ENCODE measurements at regions not wholly inside any gene's neighbourhood (a gene's known extent, or its start where the extent isn't known, plus 50 kb on each side); places are given as distances from the start of the nearest gene placed in this dataset.

DNA sequence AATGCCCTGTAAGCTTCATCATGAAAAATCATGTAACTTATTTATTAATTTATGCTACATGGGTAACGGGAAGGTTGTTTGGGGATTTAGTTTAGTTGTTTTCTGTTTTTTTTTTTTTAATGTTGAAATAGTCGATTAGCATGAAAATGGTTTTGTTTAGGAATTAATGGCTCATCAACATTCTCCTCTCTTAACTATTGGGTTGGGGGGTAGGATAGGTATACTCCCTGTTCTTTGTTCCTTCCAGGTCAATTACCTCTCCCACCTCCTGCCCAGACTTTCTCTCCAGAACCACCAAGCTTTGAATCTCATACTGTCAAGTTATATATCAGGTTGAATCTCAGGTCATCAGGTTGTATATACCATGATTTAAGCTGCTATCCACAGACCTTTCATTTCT is 568.7 kb upstream of the DSEL start:
- Mint-ChIP-seq H3K27ac (ENCODE audit: unreplicated experiment) (no peak overlapping the region), H3K4me1 (ENCODE audit: unreplicated experiment) (no peaks in the 10 kb centered on the region), H3K27me3 (ENCODE audit: unreplicated experiment) (no peaks in the 10 kb centered on the region), H3K9me3 (ENCODE audit: unreplicated experiment) (no peaks in the 10 kb centered on the region), H3K36me3 (ENCODE audit: low read depth, unreplicated experiment) (no peaks in the 10 kb centered on the region), H3K4me3 (ENCODE audit: unreplicated experiment) (no peak overlapping the region)
- TF ChIP-seq, protein P1, sequence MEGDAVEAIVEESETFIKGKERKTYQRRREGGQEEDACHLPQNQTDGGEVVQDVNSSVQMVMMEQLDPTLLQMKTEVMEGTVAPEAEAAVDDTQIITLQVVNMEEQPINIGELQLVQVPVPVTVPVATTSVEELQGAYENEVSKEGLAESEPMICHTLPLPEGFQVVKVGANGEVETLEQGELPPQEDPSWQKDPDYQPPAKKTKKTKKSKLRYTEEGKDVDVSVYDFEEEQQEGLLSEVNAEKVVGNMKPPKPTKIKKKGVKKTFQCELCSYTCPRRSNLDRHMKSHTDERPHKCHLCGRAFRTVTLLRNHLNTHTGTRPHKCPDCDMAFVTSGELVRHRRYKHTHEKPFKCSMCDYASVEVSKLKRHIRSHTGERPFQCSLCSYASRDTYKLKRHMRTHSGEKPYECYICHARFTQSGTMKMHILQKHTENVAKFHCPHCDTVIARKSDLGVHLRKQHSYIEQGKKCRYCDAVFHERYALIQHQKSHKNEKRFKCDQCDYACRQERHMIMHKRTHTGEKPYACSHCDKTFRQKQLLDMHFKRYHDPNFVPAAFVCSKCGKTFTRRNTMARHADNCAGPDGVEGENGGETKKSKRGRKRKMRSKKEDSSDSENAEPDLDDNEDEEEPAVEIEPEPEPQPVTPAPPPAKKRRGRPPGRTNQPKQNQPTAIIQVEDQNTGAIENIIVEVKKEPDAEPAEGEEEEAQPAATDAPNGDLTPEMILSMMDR (IDR thresholded peaks at IDR 0.05; ENCODE audit: unreplicated experiment): no peak
- DNase-seq (ENCODE audit: low spot score): no peak

DNA sequence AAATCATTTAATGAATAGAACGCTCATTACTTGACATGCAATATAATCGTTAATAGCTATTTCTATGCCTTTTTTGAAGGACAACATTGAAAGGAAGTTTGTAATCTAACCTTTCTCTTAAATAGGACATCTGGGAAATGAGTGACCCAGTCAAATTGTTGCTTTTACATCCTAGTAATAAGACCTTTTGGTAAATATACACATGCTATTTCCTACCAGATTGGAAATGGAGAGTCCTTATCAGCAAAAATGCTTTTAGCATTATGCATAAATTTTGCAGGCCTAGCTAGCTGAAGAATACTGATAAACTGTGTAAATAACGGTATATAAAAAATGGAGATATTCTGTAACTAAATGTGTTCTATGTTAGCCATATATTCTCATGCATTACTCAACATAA is 567.3 kb upstream of the DSEL start:
- Mint-ChIP-seq H3K27ac (ENCODE audit: unreplicated experiment) (no peak overlapping the region), H3K36me3 (ENCODE audit: low read depth, unreplicated experiment) (no peaks in the 10 kb centered on the region), H3K4me3 (ENCODE audit: unreplicated experiment) (no peak overlapping the region), H3K4me1 (ENCODE audit: unreplicated experiment) (no peaks in the 10 kb centered on the region), H3K27me3 (ENCODE audit: unreplicated experiment) (no peaks in the 10 kb centered on the region), H3K9me3 (ENCODE audit: unreplicated experiment) (no peaks in the 10 kb centered on the region)
- TF ChIP-seq, protein P1 (IDR thresholded peaks at IDR 0.05; ENCODE audit: unreplicated experiment): no peak
- no peak for DNase-seq (ENCODE audit: low spot score)

DNA sequence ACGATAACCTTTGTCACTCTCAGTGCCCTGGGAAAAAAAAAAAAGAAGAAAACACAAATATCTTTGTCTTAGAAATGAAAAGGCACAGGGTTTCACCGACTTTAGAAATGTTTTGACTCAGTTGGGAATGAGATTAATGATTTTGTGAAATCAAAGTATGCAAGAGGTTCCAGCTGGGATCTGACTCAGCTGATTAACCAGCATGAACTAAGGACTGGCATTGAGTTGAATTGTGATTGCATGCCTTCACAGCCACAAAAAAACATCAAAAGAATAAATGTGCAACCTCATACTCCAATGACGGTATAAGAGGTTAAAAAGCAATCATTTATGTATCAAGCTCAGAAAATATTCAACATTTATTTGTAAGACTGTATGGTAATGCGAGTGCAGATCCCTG is 566.6 kb upstream of the DSEL start:
- H3K4me3 Mint-ChIP-seq (ENCODE audit: unreplicated experiment): no peak overlapping the region
- no peak for DNase-seq (ENCODE audit: low spot score)

DNA sequence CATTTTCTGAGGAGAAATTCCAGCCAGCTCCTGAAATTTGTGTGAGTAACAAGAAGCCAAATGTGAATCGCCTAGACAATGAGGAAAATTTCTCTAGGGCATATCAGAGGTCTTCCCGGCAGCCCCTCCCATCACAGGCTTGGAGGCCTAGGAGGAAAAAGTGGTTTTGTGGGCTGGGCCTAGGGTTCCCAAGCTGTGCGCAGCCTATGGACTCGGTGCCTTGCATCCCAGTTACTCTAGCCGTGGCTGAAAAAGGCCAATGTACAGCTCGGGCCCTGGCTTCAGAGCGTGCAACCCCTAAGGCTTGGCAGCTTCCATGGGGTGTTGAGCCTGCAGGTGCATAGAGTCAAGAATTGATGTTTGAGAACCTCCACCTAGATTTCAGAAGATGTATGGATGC is 556.2 kb upstream of the DSEL start:
- H3K27ac Mint-ChIP-seq (ENCODE audit: unreplicated experiment): no peak overlapping the region
- no peaks in the 10 kb centered on the region for H3K4me1 Mint-ChIP-seq (ENCODE audit: unreplicated experiment)
- no peaks in the 10 kb centered on the region for H3K27me3 Mint-ChIP-seq (ENCODE audit: unreplicated experiment)
- TF ChIP-seq, protein P1 (IDR thresholded peaks at IDR 0.05; ENCODE audit: unreplicated experiment): no peak
- no peak overlapping the region for H3K4me3 Mint-ChIP-seq (ENCODE audit: unreplicated experiment)
- peaks cover 12% of the 10 kb centered on the region for H3K9me3 Mint-ChIP-seq (ENCODE audit: unreplicated experiment)
- peaks cover 5% of the 10 kb centered on the region for H3K36me3 Mint-ChIP-seq (ENCODE audit: low read depth, unreplicated experiment)
- DNase-seq (ENCODE audit: low spot score): no peak

More for the DNA sequence above, 566.6 kb upstream of the DSEL start:
- Mint-ChIP-seq H3K27me3 (ENCODE audit: unreplicated experiment) (no peaks in the 10 kb centered on the region), H3K27ac (ENCODE audit: unreplicated experiment) (no peak overlapping the region), H3K36me3 (ENCODE audit: low read depth, unreplicated experiment) (no peaks in the 10 kb centered on the region), H3K9me3 (ENCODE audit: unreplicated experiment) (no peaks in the 10 kb centered on the region), H3K4me1 (ENCODE audit: unreplicated experiment) (no peaks in the 10 kb centered on the region)
- TF ChIP-seq, protein P1 (IDR thresholded peaks at IDR 0.05; ENCODE audit: unreplicated experiment): no peak

DNA sequence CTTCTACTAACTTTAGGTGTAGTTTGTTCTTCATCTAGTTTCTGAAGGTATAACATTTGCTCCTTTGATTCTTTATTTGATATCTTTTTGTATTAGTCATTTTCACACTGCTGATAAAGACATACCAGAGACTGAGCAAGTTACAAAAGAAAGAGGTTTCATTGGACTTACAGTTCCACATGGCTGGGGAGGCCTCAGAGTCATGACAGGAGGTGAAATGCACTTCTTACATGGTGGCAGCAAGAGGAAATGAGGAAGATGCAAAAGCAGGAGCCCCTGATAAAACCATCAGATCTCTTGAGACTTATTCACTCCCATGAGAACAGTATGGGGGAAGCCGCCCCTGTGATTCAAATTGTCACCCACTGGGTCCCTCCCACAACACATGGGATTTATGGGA is 544.4 kb upstream of the DSEL start:
- no peaks in the 10 kb centered on the region for H3K36me3 Mint-ChIP-seq (ENCODE audit: low read depth, unreplicated experiment)
- no peak overlapping the region for H3K27ac Mint-ChIP-seq (ENCODE audit: unreplicated experiment)
- TF ChIP-seq, protein P1 (IDR thresholded peaks at IDR 0.05; ENCODE audit: unreplicated experiment): no peak
- H3K4me3 Mint-ChIP-seq (ENCODE audit: unreplicated experiment): no peak overlapping the region
- H3K4me1 Mint-ChIP-seq (ENCODE audit: unreplicated experiment): no peaks in the 10 kb centered on the region
- DNase-seq (ENCODE audit: low spot score): no peak
- H3K27me3 Mint-ChIP-seq (ENCODE audit: unreplicated experiment): no peaks in the 10 kb centered on the region
- H3K9me3 Mint-ChIP-seq (ENCODE audit: unreplicated experiment): no peaks in the 10 kb centered on the region
